Activated CD8-positive, alpha-beta T cell treated with anti-CD3 and anti-CD28 coated beads, Interleukin-2, amount 10 ng/mL, durations not matched to agents 7 days and 5 days (primary cell): ENCODE measurements at regions not wholly inside any gene's neighbourhood (a gene's known extent, or its start where the extent isn't known, plus 50 kb on each side); places are given as distances from the start of the nearest gene placed in this dataset.

ENCODE experiments used
- ATAC-seq: fragments of 150-1000 bp; cut with Tn5 transposase; one replicate; pipeline ENCODE4 v1.10.0; 2021; ENCODE audit warnings: moderate library complexity
- CTCF ChIA-PET: fragments of 350-600 bp; sonication (Branson Sonifier 250); formaldehyde crosslinking; loops from one replicate; lab custom pipeline; 2021; ENCODE audit warnings: antibody characterized with exemption; lab: Charles Lee
- POLR2A ChIA-PET: fragments of 350-600 bp; sonication (Branson Sonifier 250); formaldehyde crosslinking; loops from one replicate; lab custom pipeline; 2021; ENCODE audit warnings: antibody characterized with exemption; lab: Charles Lee
- DNase-seq: peaks from one replicate; pipeline ENCODE4 v3.0.0-alpha.2; 2020
- H3K27ac Mint-ChIP-seq: one replicate; pipeline ENCODE4 v1.8.0; 2021; ENCODE audit warnings: mild to moderate bottlenecking, mixed read lengths
- H3K27me3 Mint-ChIP-seq: one replicate; pipeline ENCODE4 v1.8.0; 2021; ENCODE audit warnings: low read depth, mixed read lengths
- H3K36me3 Mint-ChIP-seq: one replicate; pipeline ENCODE4 v1.8.0; 2021; ENCODE audit warnings: low read depth, mixed read lengths
- H3K4me1 Mint-ChIP-seq: one replicate; pipeline ENCODE4 v1.8.0; 2021; ENCODE audit warnings: low read depth, mixed read lengths
- H3K4me3 Mint-ChIP-seq: one replicate; pipeline ENCODE4 v1.8.0; 2021; ENCODE audit warnings: mild to moderate bottlenecking, mixed read lengths
- H3K9me3 Mint-ChIP-seq: one replicate; pipeline ENCODE4 v1.8.0; 2022; ENCODE audit warnings: mixed read lengths; ENCODE audit not compliant: insufficient read depth

- H3K27ac Mint-ChIP-seq, result no peak overlapping the region
- DNase-seq (no peak), ATAC-seq (no peak)
- no peaks in the 10 kb centered on the region for H3K27me3 Mint-ChIP-seq
- no peaks in the 10 kb centered on the region for H3K9me3 Mint-ChIP-seq
- CTCF ChIA-PET, result no interaction called here
- no peaks in the 10 kb centered on the region for H3K4me1 Mint-ChIP-seq
- no peak overlapping the region for H3K4me3 Mint-ChIP-seq
- no peaks in the 10 kb centered on the region for H3K36me3 Mint-ChIP-seq
- POLR2A ChIA-PET, result no interaction called here
Observed at GRCh38 chr21:28464095-28464494, 528.6 kb downstream of the LTN1 start.

GRCh38 chr21:28459193-28459592 is 533.5 kb downstream of the LTN1 start:
- H3K36me3 Mint-ChIP-seq, result no peaks in the 10 kb centered on the region
- POLR2A ChIA-PET, result no interaction called here
- H3K9me3 Mint-ChIP-seq, result no peaks in the 10 kb centered on the region
- H3K27ac Mint-ChIP-seq, result no peak overlapping the region
- no peak for DNase-seq
- H3K4me1 Mint-ChIP-seq, result no peaks in the 10 kb centered on the region
- H3K4me3 Mint-ChIP-seq, result no peak overlapping the region
- CTCF ChIA-PET, result no interaction called here
- ATAC-seq, result no peak
- no peaks in the 10 kb centered on the region for H3K27me3 Mint-ChIP-seq

GRCh38 chr21:28458446-28458845 is 534.2 kb downstream of the LTN1 start:
- Mint-ChIP-seq H3K27ac (no peak overlapping the region), H3K27me3 (no peaks in the 10 kb centered on the region), H3K9me3 (no peaks in the 10 kb centered on the region), H3K4me1 (no peaks in the 10 kb centered on the region), H3K36me3 (no peaks in the 10 kb centered on the region), H3K4me3 (no peak overlapping the region)
- DNase-seq (no peak), ATAC-seq (no peak)
- ChIA-PET CTCF (no interaction called here), POLR2A (no interaction called here)

GRCh38 chr21:28455253-28455600 is 537.5 kb downstream of the LTN1 start:
- no peak for DNase-seq
- Mint-ChIP-seq H3K9me3 (no peaks in the 10 kb centered on the region), H3K36me3 (no peaks in the 10 kb centered on the region), H3K27ac (no peak overlapping the region), H3K4me3 (no peak overlapping the region), H3K27me3 (no peaks in the 10 kb centered on the region), H3K4me1 (no peaks in the 10 kb centered on the region)
- no peak for ATAC-seq
- POLR2A ChIA-PET, result no interaction called here
- CTCF ChIA-PET, result no interaction called here

GRCh38 chr21:28454564-28455252 is 538.0 kb downstream of the LTN1 start:
- no peaks in the 10 kb centered on the region for H3K27me3 Mint-ChIP-seq
- CTCF ChIA-PET, result no interaction called here
- no peak overlapping the region for H3K4me3 Mint-ChIP-seq
- no peaks in the 10 kb centered on the region for H3K9me3 Mint-ChIP-seq
- no peaks in the 10 kb centered on the region for H3K4me1 Mint-ChIP-seq
- ATAC-seq, result no peak
- DNase-seq, result no peak
- no peak overlapping the region for H3K27ac Mint-ChIP-seq
- POLR2A ChIA-PET, result no interaction called here
- H3K36me3 Mint-ChIP-seq, result no peaks in the 10 kb centered on the region

GRCh38 chr21:28447462-28447861 is 545.2 kb downstream of the LTN1 start:
- ChIA-PET CTCF (no interaction called here), POLR2A (no interaction called here)
- H3K4me1 Mint-ChIP-seq, result no peaks in the 10 kb centered on the region
- ATAC-seq (no peak), DNase-seq (no peak)
- H3K9me3 Mint-ChIP-seq, result no peaks in the 10 kb centered on the region
- no peak overlapping the region for H3K27ac Mint-ChIP-seq
- no peaks in the 10 kb centered on the region for H3K36me3 Mint-ChIP-seq
- no peak overlapping the region for H3K4me3 Mint-ChIP-seq
- H3K27me3 Mint-ChIP-seq, result no peaks in the 10 kb centered on the region

- DNase-seq (no peak), ATAC-seq (no peak)
- CTCF ChIA-PET, result no interaction called here
- no peaks in the 10 kb centered on the region for H3K27me3 Mint-ChIP-seq
- H3K4me3 Mint-ChIP-seq, result no peak overlapping the region
- no peaks in the 10 kb centered on the region for H3K36me3 Mint-ChIP-seq
- H3K9me3 Mint-ChIP-seq, result no peaks in the 10 kb centered on the region
- no peak overlapping the region for H3K27ac Mint-ChIP-seq
- no peaks in the 10 kb centered on the region for H3K4me1 Mint-ChIP-seq
- POLR2A ChIA-PET, result no interaction called here
Observed at GRCh38 chr21:28445141-28445830, 547.4 kb downstream of the LTN1 start.

- ChIA-PET CTCF (no interaction called here), POLR2A (no interaction called here)
- H3K4me3 Mint-ChIP-seq, result no peak overlapping the region
Observed at GRCh38 chr21:28444557-28444956, 548.1 kb downstream of the LTN1 start.

GRCh38 chr21:28444111-28444510 is 548.6 kb downstream of the LTN1 start:
- CTCF ChIA-PET, result no interaction called here
- Mint-ChIP-seq H3K9me3 (no peaks in the 10 kb centered on the region), H3K36me3 (no peaks in the 10 kb centered on the region), H3K27ac (no peak overlapping the region), H3K27me3 (no peaks in the 10 kb centered on the region), H3K4me1 (no peaks in the 10 kb centered on the region), H3K4me3 (no peak overlapping the region)
- ATAC-seq (no peak), DNase-seq (no peak)
- POLR2A ChIA-PET, result no interaction called here

More at GRCh38 chr21:28444557-28444956, 548.1 kb downstream of the LTN1 start:
- ATAC-seq (no peak), DNase-seq (no peak)
- H3K4me1 Mint-ChIP-seq, result no peaks in the 10 kb centered on the region
- no peaks in the 10 kb centered on the region for H3K27me3 Mint-ChIP-seq
- no peaks in the 10 kb centered on the region for H3K9me3 Mint-ChIP-seq
- no peak overlapping the region for H3K27ac Mint-ChIP-seq
- no peaks in the 10 kb centered on the region for H3K36me3 Mint-ChIP-seq

GRCh38 chr21:28442624-28443023 is 550.1 kb downstream of the LTN1 start:
- Mint-ChIP-seq H3K9me3 (no peaks in the 10 kb centered on the region), H3K4me3 (no peak overlapping the region), H3K27me3 (no peaks in the 10 kb centered on the region), H3K27ac (no peak overlapping the region), H3K4me1 (no peaks in the 10 kb centered on the region), H3K36me3 (no peaks in the 10 kb centered on the region)
- no peak for DNase-seq
- ATAC-seq, result no peak
- POLR2A ChIA-PET, result no interaction called here
- CTCF ChIA-PET, result no interaction called here

- Mint-ChIP-seq H3K4me1 (no peaks in the 10 kb centered on the region), H3K27me3 (no peaks in the 10 kb centered on the region), H3K9me3 (no peaks in the 10 kb centered on the region), H3K4me3 (no peak overlapping the region), H3K27ac (no peak overlapping the region), H3K36me3 (no peaks in the 10 kb centered on the region)
- CTCF ChIA-PET, result no interaction called here
- no peak for DNase-seq
- POLR2A ChIA-PET, result no interaction called here
- ATAC-seq, result no peak
Observed at GRCh38 chr21:28442085-28442484, 550.6 kb downstream of the LTN1 start.

GRCh38 chr21:28439788-28440187 is 552.9 kb downstream of the LTN1 start:
- Mint-ChIP-seq H3K4me3 (no peak overlapping the region), H3K4me1 (no peaks in the 10 kb centered on the region), H3K9me3 (no peaks in the 10 kb centered on the region), H3K36me3 (no peaks in the 10 kb centered on the region), H3K27ac (no peak overlapping the region), H3K27me3 (no peaks in the 10 kb centered on the region)
- DNase-seq (no peak), ATAC-seq (no peak)
- ChIA-PET CTCF (no interaction called here), POLR2A (no interaction called here)
